Ammon's horn (tissue), 1 donor: ENCODE measurements at regions not wholly inside any gene's neighbourhood (a gene's known extent, or its start where the extent isn't known, plus 50 kb on each side); places are given as distances from the start of the nearest gene placed in this dataset.

Experiments used
- DNase-seq: peaks from one replicate; pipeline ENCODE4 v3.0.0-alpha.2; 2016; ENCODE audit warnings: low spot score

GRCh38 chr18:78739882-78740677, 239.5 kb upstream of the SALL3 start:
- DNase-seq, result no peak

- DNase-seq, result no peak
Observed at GRCh38 chr18:78740876-78741275, 238.7 kb upstream of the SALL3 start.

GRCh38 chr18:78741381-78742217, 238.0 kb upstream of the SALL3 start:
- peak; percentile 34 for DNase-seq

- no peak for DNase-seq
Observed at GRCh38 chr18:78742218-78742745, 237.3 kb upstream of the SALL3 start.

- DNase-seq, result no peak
Observed at GRCh38 chr18:78743078-78743477, 236.5 kb upstream of the SALL3 start.

GRCh38 chr18:78751664-78752063, 228.0 kb upstream of the SALL3 start:
- no peak for DNase-seq

- DNase-seq, result no peak
Observed at GRCh38 chr18:78753240-78753639, 226.4 kb upstream of the SALL3 start.

- no peak for DNase-seq
Observed at GRCh38 chr18:78754311-78755043, 225.1 kb upstream of the SALL3 start.

- no peak for DNase-seq
Observed at GRCh38 chr18:78757014-78757413, 222.6 kb upstream of the SALL3 start.

- DNase-seq, result no peak
Observed at GRCh38 chr18:78758496-78758895, 221.1 kb upstream of the SALL3 start.

GRCh38 chr18:78762753-78763152, 216.9 kb upstream of the SALL3 start:
- DNase-seq, result no peak

GRCh38 chr18:78764544-78764943, 215.1 kb upstream of the SALL3 start:
- no peak for DNase-seq

- no peak for DNase-seq
Observed at GRCh38 chr18:78765142-78765541, 214.5 kb upstream of the SALL3 start.

- no peak for DNase-seq
Observed at GRCh38 chr18:78765637-78766281, 213.9 kb upstream of the SALL3 start.

GRCh38 chr18:78766651-78767533, 212.7 kb upstream of the SALL3 start:
- no peak for DNase-seq

GRCh38 chr18:78767648-78768071, 212.0 kb upstream of the SALL3 start:
- DNase-seq, result no peak

- DNase-seq, result no peak
Observed at GRCh38 chr18:78768221-78768620, 211.4 kb upstream of the SALL3 start.

GRCh38 chr18:78768656-78769501, 210.7 kb upstream of the SALL3 start:
- DNase-seq, result no peak

- DNase-seq, result no peak
Observed at GRCh38 chr18:78769502-78770105, 210.0 kb upstream of the SALL3 start.
